ENCODE measurements at regions not wholly inside any gene's neighbourhood (a gene's known extent, or its start where the extent isn't known, plus 50 kb on each side); places are given as distances from the start of the nearest gene placed in this dataset.
"Not testable (repeated sequence)": the region's sequence is repeated elsewhere in the genome, so short reads cannot be mapped to it uniquely, and the experiment has no call there.

GRCh38 chr4:33975995-33976394 lies 2268.3 kb downstream of the ARAP2 start:
- Histone ChIP-seq H3K9ac (ENCODE audit: low read length) (no peak overlapping the region), H2BK15ac (ENCODE audit: low read depth, poor library complexity, severe bottlenecking) (no peak overlapping the region), H3K9me3 (ENCODE audit: control insufficient read depth, low read length) (no peaks in the 10 kb centered on the region), H3K23ac (ENCODE audit: low read length in 2 of 2) (no peak overlapping the region), H3K4me3 (ENCODE audit: insufficient read depth in 1 of 2, low read depth in 1 of 2, low read length in 2 of 2) (no peak overlapping the region), H2BK120ac (ENCODE audit: low read depth, low read length) (no peak overlapping the region), H4K91ac (ENCODE audit: low read length) (no peak overlapping the region), H3K36me3 (ENCODE audit: control insufficient read depth in 1 of 2, insufficient read depth in 2 of 2, low read depth in 1 of 2, low read length in 2 of 2) (no peaks in the 10 kb centered on the region), H3K14ac (ENCODE audit: low read length in 2 of 2) (no peak overlapping the region), H2BK5ac (ENCODE audit: low read depth, low read length, poor library complexity, severe bottlenecking) (no peak overlapping the region), H3K18ac (ENCODE audit: low read depth in 1 of 2, low read length in 2 of 2) (no peak overlapping the region), H2AK5ac (ENCODE audit: low read length, severe bottlenecking) (no peak overlapping the region), H3K4ac (ENCODE audit: low read depth in 1 of 2, low read length in 2 of 2) (no peak overlapping the region), H3K4me1 (ENCODE audit: control insufficient read depth, insufficient read depth, low read depth, low read length) (no peaks in the 10 kb centered on the region), H3K27ac (ENCODE audit: low read length, poor library complexity, severe bottlenecking) (no peak overlapping the region), H3K4me2 (ENCODE audit: low read length, poor library complexity, severe bottlenecking) (no peak overlapping the region), H3K79me1 (replicated peaks; ENCODE audit: low read length, poor library complexity, severe bottlenecking) (no peaks in the 10 kb centered on the region), H2AFZ (ENCODE audit: low read depth, low read length) (no peak overlapping the region), H4K8ac (ENCODE audit: low read length) (no peak overlapping the region), H3K27me3 (ENCODE audit: control insufficient read depth in 1 of 2, insufficient read depth in 1 of 2, low read length in 2 of 2) (no peaks in the 10 kb centered on the region), H2BK12ac (ENCODE audit: low read length in 2 of 2) (no peak overlapping the region)
- peak; percentile 29 for DNase-seq

GRCh38 chr4:33979781-33980180 lies 2264.5 kb downstream of the ARAP2 start:
- whole genome bisulfite sequencing = 80% methylated on average over 3 of the region's 4 CpGs
- H3K14ac ChIP-seq (ENCODE audit: low read length in 2 of 2); H3K27ac ChIP-seq (ENCODE audit: low read length, poor library complexity, severe bottlenecking); H3K23ac ChIP-seq (ENCODE audit: low read length in 2 of 2); H3K4me1 ChIP-seq (ENCODE audit: control insufficient read depth, insufficient read depth, low read depth, low read length); H2BK5ac ChIP-seq (ENCODE audit: low read depth, low read length, poor library complexity, severe bottlenecking); H3K4ac ChIP-seq (ENCODE audit: low read depth in 1 of 2, low read length in 2 of 2); H2AFZ ChIP-seq (ENCODE audit: low read depth, low read length); H3K36me3 ChIP-seq (ENCODE audit: control insufficient read depth in 1 of 2, insufficient read depth in 2 of 2, low read depth in 1 of 2, low read length in 2 of 2); H3K9me3 ChIP-seq (ENCODE audit: control insufficient read depth, low read length); H3K27me3 ChIP-seq (ENCODE audit: control insufficient read depth in 1 of 2, insufficient read depth in 1 of 2, low read length in 2 of 2); H3K18ac ChIP-seq (ENCODE audit: low read depth in 1 of 2, low read length in 2 of 2); H2BK12ac ChIP-seq (ENCODE audit: low read length in 2 of 2); H2AK5ac ChIP-seq (ENCODE audit: low read length, severe bottlenecking); H2BK120ac ChIP-seq (ENCODE audit: low read depth, low read length); H2BK15ac ChIP-seq (ENCODE audit: low read depth, poor library complexity, severe bottlenecking); DNase-seq; H3K4me2 ChIP-seq (ENCODE audit: low read length, poor library complexity, severe bottlenecking); H4K8ac ChIP-seq (ENCODE audit: low read length); H3K4me3 ChIP-seq (ENCODE audit: insufficient read depth in 1 of 2, low read depth in 1 of 2, low read length in 2 of 2); H3K79me1 ChIP-seq (replicated peaks; ENCODE audit: low read length, poor library complexity, severe bottlenecking); H4K91ac ChIP-seq (ENCODE audit: low read length); H3K9ac ChIP-seq (ENCODE audit: low read length): not testable (repeated sequence)

GRCh38 chr4:33980361-33980760 lies 2264.0 kb downstream of the ARAP2 start:
- no peak overlapping the region for H2BK15ac ChIP-seq (ENCODE audit: low read depth, poor library complexity, severe bottlenecking)

GRCh38 chr4:33989820-33990443 lies 2254.4 kb downstream of the ARAP2 start:
- H4K8ac ChIP-seq (ENCODE audit: low read length) = no peak overlapping the region
- no peak overlapping the region for H2AK5ac ChIP-seq (ENCODE audit: low read length, severe bottlenecking)
- DNase-seq = no peak
- no peak overlapping the region for H3K4me2 ChIP-seq (ENCODE audit: low read length, poor library complexity, severe bottlenecking)
- no peak overlapping the region for H3K27ac ChIP-seq (ENCODE audit: low read length, poor library complexity, severe bottlenecking)
- no peak overlapping the region for H2BK15ac ChIP-seq (ENCODE audit: low read depth, poor library complexity, severe bottlenecking)
- no peaks in the 10 kb centered on the region for H3K27me3 ChIP-seq (ENCODE audit: control insufficient read depth in 1 of 2, insufficient read depth in 1 of 2, low read length in 2 of 2)
- H3K36me3 ChIP-seq (ENCODE audit: control insufficient read depth in 1 of 2, insufficient read depth in 2 of 2, low read depth in 1 of 2, low read length in 2 of 2) = no peaks in the 10 kb centered on the region
- H3K23ac ChIP-seq (ENCODE audit: low read length in 2 of 2) = no peak overlapping the region
- no CpG with 5 or more reads among the region's 3 CpGs for WGBS
- no peak overlapping the region for H2BK5ac ChIP-seq (ENCODE audit: low read depth, low read length, poor library complexity, severe bottlenecking)
- H3K4me1 ChIP-seq (ENCODE audit: control insufficient read depth, insufficient read depth, low read depth, low read length) = no peaks in the 10 kb centered on the region
- no peak overlapping the region for H3K9ac ChIP-seq (ENCODE audit: low read length)
- H3K9me3 ChIP-seq (ENCODE audit: control insufficient read depth, low read length) = no peaks in the 10 kb centered on the region
- H3K4ac ChIP-seq (ENCODE audit: low read depth in 1 of 2, low read length in 2 of 2) = no peak overlapping the region
- no peak overlapping the region for H3K14ac ChIP-seq (ENCODE audit: low read length in 2 of 2)
- H3K18ac ChIP-seq (ENCODE audit: low read depth in 1 of 2, low read length in 2 of 2) = no peak overlapping the region
- H2BK12ac ChIP-seq (ENCODE audit: low read length in 2 of 2) = no peak overlapping the region
- H2AFZ ChIP-seq (ENCODE audit: low read depth, low read length) = no peak overlapping the region
- H3K4me3 ChIP-seq (ENCODE audit: insufficient read depth in 1 of 2, low read depth in 1 of 2, low read length in 2 of 2) = no peak overlapping the region
- H3K79me1 ChIP-seq (replicated peaks; ENCODE audit: low read length, poor library complexity, severe bottlenecking) = no peaks in the 10 kb centered on the region
- no peak overlapping the region for H4K91ac ChIP-seq (ENCODE audit: low read length)
- H2BK120ac ChIP-seq (ENCODE audit: low read depth, low read length) = no peak overlapping the region

More at GRCh38 chr4:33980361-33980760, 2264.0 kb downstream of the ARAP2 start:
- H2BK5ac ChIP-seq (ENCODE audit: low read depth, low read length, poor library complexity, severe bottlenecking) = no peak overlapping the region
- no peak overlapping the region for H2AFZ ChIP-seq (ENCODE audit: low read depth, low read length)
- H3K18ac ChIP-seq (ENCODE audit: low read depth in 1 of 2, low read length in 2 of 2) = no peak overlapping the region
- H2AK5ac ChIP-seq (ENCODE audit: low read length, severe bottlenecking) = no peak overlapping the region
- no peaks in the 10 kb centered on the region for H3K27me3 ChIP-seq (ENCODE audit: control insufficient read depth in 1 of 2, insufficient read depth in 1 of 2, low read length in 2 of 2)
- H3K4ac ChIP-seq (ENCODE audit: low read depth in 1 of 2, low read length in 2 of 2) = no peak overlapping the region
- H3K9ac ChIP-seq (ENCODE audit: low read length) = no peak overlapping the region
- H3K36me3 ChIP-seq (ENCODE audit: control insufficient read depth in 1 of 2, insufficient read depth in 2 of 2, low read depth in 1 of 2, low read length in 2 of 2) = no peaks in the 10 kb centered on the region
- DNase-seq = no peak
- no peak overlapping the region for H2BK120ac ChIP-seq (ENCODE audit: low read depth, low read length)
- H4K91ac ChIP-seq (ENCODE audit: low read length) = no peak overlapping the region
- H3K4me2 ChIP-seq (ENCODE audit: low read length, poor library complexity, severe bottlenecking) = no peak overlapping the region
- no peaks in the 10 kb centered on the region for H3K4me1 ChIP-seq (ENCODE audit: control insufficient read depth, insufficient read depth, low read depth, low read length)
- H3K79me1 ChIP-seq (replicated peaks; ENCODE audit: low read length, poor library complexity, severe bottlenecking) = no peaks in the 10 kb centered on the region
- 92% methylated on average over 2 of the region's 2 CpGs for WGBS
- H3K23ac ChIP-seq (ENCODE audit: low read length in 2 of 2) = no peak overlapping the region
- no peak overlapping the region for H3K4me3 ChIP-seq (ENCODE audit: insufficient read depth in 1 of 2, low read depth in 1 of 2, low read length in 2 of 2)
- no peak overlapping the region for H3K27ac ChIP-seq (ENCODE audit: low read length, poor library complexity, severe bottlenecking)
- no peak overlapping the region for H4K8ac ChIP-seq (ENCODE audit: low read length)
- no peak overlapping the region for H3K14ac ChIP-seq (ENCODE audit: low read length in 2 of 2)
- H2BK12ac ChIP-seq (ENCODE audit: low read length in 2 of 2) = no peak overlapping the region
- no peaks in the 10 kb centered on the region for H3K9me3 ChIP-seq (ENCODE audit: control insufficient read depth, low read length)
